ENCODE measurements at regions not wholly inside any gene's neighbourhood (a gene's known extent, or its start where the extent isn't known, plus 50 kb on each side); places are given as distances from the start of the nearest gene placed in this dataset.

DNA sequence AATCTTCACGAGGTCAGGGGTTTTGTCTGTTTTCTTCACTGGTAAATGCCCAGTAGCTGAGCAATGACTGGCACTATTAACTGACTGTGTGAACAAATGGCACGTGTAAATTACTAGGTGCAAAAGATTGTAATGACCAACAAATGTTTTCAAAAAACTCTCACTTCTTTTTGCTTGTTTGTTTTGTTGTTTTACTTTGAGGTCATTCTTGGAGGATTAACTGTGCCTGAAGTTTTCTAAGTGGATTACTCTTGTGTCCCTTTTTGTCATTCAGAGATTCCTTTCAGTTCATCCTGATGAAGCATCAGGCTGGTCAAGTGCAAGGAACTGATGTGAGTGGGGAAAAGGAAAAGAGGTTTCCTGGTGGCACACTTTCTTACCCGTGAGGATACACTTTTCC lies 74.4 kb upstream of the PPP1R3C start:
- no peak overlapping the region for H3K4me3 ChIP-seq
- no peak for ATAC-seq
- H2AFZ ChIP-seq, result 0 out of 2 replicates have a peak overlapping the region, but pooled peaks have one; percentile 29
- no peaks in the 10 kb centered on the region for H4K20me1 ChIP-seq (replicated peaks; ENCODE audit: insufficient read depth)
- no peak overlapping the region for H3K27ac ChIP-seq (ENCODE audit: low read depth)
- 0 out of 2 replicates have a peak, but pooled peaks cover 2% of the 10 kb centered on the region for H3K9me2 ChIP-seq (ENCODE audit: insufficient read depth)
- H3K27ac Mint-ChIP-seq, result no peak overlapping the region
- H3K36me3 Mint-ChIP-seq (ENCODE audit: low read depth), result no peaks in the 10 kb centered on the region
- H3K4me1 ChIP-seq (ENCODE audit: insufficient read depth), result no peaks in the 10 kb centered on the region
- H3K4me1 Mint-ChIP-seq, result peaks cover under 1% of the 10 kb centered on the region; the same call in 1 of the 3 replicates
- no peaks in the 10 kb centered on the region for H3K9me3 Mint-ChIP-seq
- no peaks in the 10 kb centered on the region for H3K36me3 ChIP-seq (ENCODE audit: insufficient read depth)
- TF ChIP-seq ZNF114 (CRISPR knock-in tag; IDR thresholded peaks at IDR 0.05) (no peak), ZNF331 (CRISPR knock-in tag; IDR thresholded peaks at IDR 0.05; ENCODE audit: low read depth) (no peak), POLR2AphosphoS5 (IDR thresholded peaks at IDR 0.05; ENCODE audit: low read depth) (no peak), EZH2phosphoT487 (IDR thresholded peaks at IDR 0.05; ENCODE audit: unreplicated experiment) (no peak), NANOG (IDR thresholded peaks at IDR 0.05; ENCODE audit: borderline replicate concordance) (no peak), JUNB (IDR thresholded peaks at IDR 0.05; ENCODE audit: unreplicated experiment) (no peak), EZH2 (IDR thresholded peaks at IDR 0.05; ENCODE audit: low read depth, unreplicated experiment) (no peak), STAT1 (IDR thresholded peaks at IDR 0.05; ENCODE audit: unreplicated experiment) (no peak), CREB1 (CRISPR knock-in tag; IDR thresholded peaks at IDR 0.05; ENCODE audit: low read depth) (no peak)
- TF ChIP-seq, protein P1, sequence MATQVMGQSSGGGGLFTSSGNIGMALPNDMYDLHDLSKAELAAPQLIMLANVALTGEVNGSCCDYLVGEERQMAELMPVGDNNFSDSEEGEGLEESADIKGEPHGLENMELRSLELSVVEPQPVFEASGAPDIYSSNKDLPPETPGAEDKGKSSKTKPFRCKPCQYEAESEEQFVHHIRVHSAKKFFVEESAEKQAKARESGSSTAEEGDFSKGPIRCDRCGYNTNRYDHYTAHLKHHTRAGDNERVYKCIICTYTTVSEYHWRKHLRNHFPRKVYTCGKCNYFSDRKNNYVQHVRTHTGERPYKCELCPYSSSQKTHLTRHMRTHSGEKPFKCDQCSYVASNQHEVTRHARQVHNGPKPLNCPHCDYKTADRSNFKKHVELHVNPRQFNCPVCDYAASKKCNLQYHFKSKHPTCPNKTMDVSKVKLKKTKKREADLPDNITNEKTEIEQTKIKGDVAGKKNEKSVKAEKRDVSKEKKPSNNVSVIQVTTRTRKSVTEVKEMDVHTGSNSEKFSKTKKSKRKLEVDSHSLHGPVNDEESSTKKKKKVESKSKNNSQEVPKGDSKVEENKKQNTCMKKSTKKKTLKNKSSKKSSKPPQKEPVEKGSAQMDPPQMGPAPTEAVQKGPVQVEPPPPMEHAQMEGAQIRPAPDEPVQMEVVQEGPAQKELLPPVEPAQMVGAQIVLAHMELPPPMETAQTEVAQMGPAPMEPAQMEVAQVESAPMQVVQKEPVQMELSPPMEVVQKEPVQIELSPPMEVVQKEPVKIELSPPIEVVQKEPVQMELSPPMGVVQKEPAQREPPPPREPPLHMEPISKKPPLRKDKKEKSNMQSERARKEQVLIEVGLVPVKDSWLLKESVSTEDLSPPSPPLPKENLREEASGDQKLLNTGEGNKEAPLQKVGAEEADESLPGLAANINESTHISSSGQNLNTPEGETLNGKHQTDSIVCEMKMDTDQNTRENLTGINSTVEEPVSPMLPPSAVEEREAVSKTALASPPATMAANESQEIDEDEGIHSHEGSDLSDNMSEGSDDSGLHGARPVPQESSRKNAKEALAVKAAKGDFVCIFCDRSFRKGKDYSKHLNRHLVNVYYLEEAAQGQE (IDR thresholded peaks at IDR 0.05; ENCODE audit: unreplicated experiment), result no peak
- TF ChIP-seq, protein P2, sequence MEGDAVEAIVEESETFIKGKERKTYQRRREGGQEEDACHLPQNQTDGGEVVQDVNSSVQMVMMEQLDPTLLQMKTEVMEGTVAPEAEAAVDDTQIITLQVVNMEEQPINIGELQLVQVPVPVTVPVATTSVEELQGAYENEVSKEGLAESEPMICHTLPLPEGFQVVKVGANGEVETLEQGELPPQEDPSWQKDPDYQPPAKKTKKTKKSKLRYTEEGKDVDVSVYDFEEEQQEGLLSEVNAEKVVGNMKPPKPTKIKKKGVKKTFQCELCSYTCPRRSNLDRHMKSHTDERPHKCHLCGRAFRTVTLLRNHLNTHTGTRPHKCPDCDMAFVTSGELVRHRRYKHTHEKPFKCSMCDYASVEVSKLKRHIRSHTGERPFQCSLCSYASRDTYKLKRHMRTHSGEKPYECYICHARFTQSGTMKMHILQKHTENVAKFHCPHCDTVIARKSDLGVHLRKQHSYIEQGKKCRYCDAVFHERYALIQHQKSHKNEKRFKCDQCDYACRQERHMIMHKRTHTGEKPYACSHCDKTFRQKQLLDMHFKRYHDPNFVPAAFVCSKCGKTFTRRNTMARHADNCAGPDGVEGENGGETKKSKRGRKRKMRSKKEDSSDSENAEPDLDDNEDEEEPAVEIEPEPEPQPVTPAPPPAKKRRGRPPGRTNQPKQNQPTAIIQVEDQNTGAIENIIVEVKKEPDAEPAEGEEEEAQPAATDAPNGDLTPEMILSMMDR (conservative IDR thresholded peaks at IDR 0.05; ENCODE audit: low read depth in 2 of 2), result no peak
- TF ChIP-seq, protein P3, sequence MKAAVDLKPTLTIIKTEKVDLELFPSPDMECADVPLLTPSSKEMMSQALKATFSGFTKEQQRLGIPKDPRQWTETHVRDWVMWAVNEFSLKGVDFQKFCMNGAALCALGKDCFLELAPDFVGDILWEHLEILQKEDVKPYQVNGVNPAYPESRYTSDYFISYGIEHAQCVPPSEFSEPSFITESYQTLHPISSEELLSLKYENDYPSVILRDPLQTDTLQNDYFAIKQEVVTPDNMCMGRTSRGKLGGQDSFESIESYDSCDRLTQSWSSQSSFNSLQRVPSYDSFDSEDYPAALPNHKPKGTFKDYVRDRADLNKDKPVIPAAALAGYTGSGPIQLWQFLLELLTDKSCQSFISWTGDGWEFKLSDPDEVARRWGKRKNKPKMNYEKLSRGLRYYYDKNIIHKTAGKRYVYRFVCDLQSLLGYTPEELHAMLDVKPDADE (IDR thresholded peaks at IDR 0.05), result no peak
- TF ChIP-seq, protein P4, sequence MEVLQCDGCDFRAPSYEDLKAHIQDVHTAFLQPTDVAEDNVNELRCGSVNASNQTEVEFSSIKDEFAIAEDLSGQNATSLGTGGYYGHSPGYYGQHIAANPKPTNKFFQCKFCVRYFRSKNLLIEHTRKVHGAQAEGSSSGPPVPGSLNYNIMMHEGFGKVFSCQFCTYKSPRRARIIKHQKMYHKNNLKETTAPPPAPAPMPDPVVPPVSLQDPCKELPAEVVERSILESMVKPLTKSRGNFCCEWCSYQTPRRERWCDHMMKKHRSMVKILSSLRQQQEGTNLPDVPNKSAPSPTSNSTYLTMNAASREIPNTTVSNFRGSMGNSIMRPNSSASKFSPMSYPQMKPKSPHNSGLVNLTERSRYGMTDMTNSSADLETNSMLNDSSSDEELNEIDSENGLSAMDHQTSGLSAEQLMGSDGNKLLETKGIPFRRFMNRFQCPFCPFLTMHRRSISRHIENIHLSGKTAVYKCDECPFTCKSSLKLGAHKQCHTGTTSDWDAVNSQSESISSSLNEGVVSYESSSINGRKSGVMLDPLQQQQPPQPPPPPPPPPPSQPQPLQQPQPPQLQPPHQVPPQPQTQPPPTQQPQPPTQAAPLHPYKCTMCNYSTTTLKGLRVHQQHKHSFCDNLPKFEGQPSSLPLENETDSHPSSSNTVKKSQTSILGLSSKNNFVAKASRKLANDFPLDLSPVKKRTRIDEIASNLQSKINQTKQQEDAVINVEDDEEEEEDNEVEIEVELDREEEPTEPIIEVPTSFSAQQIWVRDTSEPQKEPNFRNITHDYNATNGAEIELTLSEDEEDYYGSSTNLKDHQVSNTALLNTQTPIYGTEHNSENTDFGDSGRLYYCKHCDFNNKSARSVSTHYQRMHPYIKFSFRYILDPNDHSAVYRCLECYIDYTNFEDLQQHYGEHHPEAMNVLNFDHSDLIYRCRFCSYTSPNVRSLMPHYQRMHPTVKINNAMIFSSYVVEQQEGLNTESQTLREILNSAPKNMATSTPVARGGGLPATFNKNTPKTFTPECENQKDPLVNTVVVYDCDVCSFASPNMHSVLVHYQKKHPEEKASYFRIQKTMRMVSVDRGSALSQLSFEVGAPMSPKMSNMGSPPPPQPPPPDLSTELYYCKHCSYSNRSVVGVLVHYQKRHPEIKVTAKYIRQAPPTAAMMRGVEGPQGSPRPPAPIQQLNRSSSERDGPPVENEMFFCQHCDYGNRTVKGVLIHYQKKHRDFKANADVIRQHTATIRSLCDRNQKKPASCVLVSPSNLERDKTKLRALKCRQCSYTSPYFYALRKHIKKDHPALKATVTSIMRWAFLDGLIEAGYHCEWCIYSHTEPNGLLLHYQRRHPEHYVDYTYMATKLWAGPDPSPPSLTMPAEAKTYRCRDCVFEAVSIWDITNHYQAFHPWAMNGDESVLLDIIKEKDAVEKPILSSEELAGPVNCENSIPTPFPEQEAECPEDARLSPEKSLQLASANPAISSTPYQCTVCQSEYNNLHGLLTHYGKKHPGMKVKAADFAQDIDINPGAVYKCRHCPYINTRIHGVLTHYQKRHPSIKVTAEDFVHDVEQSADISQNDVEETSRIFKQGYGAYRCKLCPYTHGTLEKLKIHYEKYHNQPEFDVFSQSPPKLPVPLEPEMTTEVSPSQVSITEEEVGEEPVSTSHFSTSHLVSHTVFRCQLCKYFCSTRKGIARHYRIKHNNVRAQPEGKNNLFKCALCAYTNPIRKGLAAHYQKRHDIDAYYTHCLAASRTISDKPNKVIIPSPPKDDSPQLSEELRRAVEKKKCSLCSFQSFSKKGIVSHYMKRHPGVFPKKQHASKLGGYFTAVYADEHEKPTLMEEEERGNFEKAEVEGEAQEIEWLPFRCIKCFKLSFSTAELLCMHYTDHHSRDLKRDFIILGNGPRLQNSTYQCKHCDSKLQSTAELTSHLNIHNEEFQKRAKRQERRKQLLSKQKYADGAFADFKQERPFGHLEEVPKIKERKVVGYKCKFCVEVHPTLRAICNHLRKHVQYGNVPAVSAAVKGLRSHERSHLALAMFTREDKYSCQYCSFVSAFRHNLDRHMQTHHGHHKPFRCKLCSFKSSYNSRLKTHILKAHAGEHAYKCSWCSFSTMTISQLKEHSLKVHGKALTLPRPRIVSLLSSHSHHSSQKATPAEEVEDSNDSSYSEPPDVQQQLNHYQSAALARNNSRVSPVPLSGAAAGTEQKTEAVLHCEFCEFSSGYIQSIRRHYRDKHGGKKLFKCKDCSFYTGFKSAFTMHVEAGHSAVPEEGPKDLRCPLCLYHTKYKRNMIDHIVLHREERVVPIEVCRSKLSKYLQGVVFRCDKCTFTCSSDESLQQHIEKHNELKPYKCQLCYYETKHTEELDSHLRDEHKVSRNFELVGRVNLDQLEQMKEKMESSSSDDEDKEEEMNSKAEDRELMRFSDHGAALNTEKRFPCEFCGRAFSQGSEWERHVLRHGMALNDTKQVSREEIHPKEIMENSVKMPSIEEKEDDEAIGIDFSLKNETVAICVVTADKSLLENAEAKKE (CRISPR knock-in tag; IDR thresholded peaks at IDR 0.05), result no peak
- H3K27me3 ChIP-seq (ENCODE audit: insufficient read depth), result no peaks in the 10 kb centered on the region
- H3K4me3 Mint-ChIP-seq, result no peak overlapping the region
- no peak overlapping the region for H3K4me2 ChIP-seq
- no peaks in the 10 kb centered on the region for H3F3A ChIP-seq (replicated peaks; ENCODE audit: low read depth)
- no peak for DNase-seq (ENCODE audit: low spot score)
- no peaks in the 10 kb centered on the region for H3K79me2 ChIP-seq (replicated peaks; ENCODE audit: insufficient read depth)
- H3K27me3 Mint-ChIP-seq (ENCODE audit: insufficient read depth, low read depth, poor library complexity), result peaks cover 1% of the 10 kb centered on the region

Data from GM23338 (cell line).